Naive B cell (primary cell): ENCODE measurements at regions not wholly inside any gene's neighbourhood (a gene's known extent, or its start where the extent isn't known, plus 50 kb on each side); places are given as distances from the start of the nearest gene placed in this dataset.

Source experiments
- ATAC-seq, 2 donors: fragments of 150-1000 bp; cut with Tn5 transposase; 2 replicates each; pipeline ENCODE4 v1.10.0; 2021; ENCODE audit warnings: low read depth in 2 of 2, mild to moderate bottlenecking in 2 of 2, moderate library complexity in 2 of 2
- DNase-seq: peaks from one replicate; pipeline ENCODE4 v3.0.0; 2022
- H3K27ac Mint-ChIP-seq, 6 donors: one replicate each; pipeline ENCODE4 v1.8.0; 2020 to 2022; ENCODE audit warnings: mild to moderate bottlenecking in 6 of 6, mixed read lengths in 6 of 6, moderate library complexity in 5 of 6, inconsistent platforms in 2 of 6
- H3K27me3 Mint-ChIP-seq, 3 donors: one replicate each; pipeline ENCODE4 v1.8.0; 2021 to 2022; ENCODE audit warnings: mixed read lengths in 3 of 3, mild to moderate bottlenecking in 1 of 3
- H3K36me3 Mint-ChIP-seq, 2 donors: one replicate each; pipeline ENCODE4 v1.8.0; 2020 to 2022; ENCODE audit warnings: mixed read lengths in 2 of 2, inconsistent platforms in 1 of 2, mild to moderate bottlenecking in 1 of 2
- H3K4me1 Mint-ChIP-seq, 3 donors: one replicate each; pipeline ENCODE4 v1.8.0; 2020 to 2022; ENCODE audit warnings: mixed read lengths in 3 of 3, inconsistent platforms in 1 of 3, mild to moderate bottlenecking in 1 of 3, moderate library complexity in 1 of 3
- H3K4me3 Mint-ChIP-seq, 8 donors: one replicate each; pipeline ENCODE4 v1.8.0; 2020 to 2022; ENCODE audit warnings: mild to moderate bottlenecking in 8 of 8, mixed read lengths in 8 of 8, moderate library complexity in 8 of 8, inconsistent platforms in 2 of 8
- H3K9me3 Mint-ChIP-seq, 7 donors: one replicate each; pipeline ENCODE4 v1.8.0; 2020 to 2022; ENCODE audit warnings: mixed read lengths in 7 of 7, mild to moderate bottlenecking in 5 of 7, inconsistent platforms in 2 of 7, moderate library complexity in 1 of 7

DNA sequence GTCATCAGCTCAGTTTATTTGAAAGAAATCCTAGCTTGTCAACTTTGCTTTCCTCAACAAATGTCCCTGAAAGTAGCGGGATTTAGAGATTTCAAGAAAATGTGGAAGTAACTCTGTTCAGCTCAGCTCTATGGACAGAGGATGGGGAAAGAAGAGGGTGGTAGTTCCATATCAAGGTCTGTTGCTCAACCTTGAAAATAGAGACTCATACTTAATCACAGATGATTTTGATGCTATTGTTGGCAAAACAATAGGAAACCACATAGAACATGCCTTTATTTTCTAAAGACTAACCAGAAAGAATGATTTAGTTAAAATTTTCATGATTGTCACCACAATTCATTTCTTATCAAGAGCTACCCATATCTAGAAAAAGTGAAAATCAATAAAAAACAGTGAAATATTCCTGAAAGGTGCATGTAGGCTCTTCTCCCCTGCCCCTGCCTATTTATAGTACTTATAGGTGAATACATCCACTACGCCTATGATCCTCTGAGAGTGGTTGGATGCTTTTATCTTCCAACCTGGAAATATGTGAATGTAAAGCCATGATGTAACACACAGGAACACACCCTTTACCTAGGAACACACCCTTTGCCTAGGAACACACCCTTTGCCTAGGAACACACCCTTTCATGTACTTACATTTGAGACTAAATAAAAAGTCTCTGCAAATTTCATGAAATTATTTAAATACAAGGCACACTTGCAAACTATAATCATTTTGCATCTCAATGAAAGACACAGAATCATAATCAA lies 65.8 kb downstream of the ETAA1 start:
- Mint-ChIP-seq H3K4me1 (no peaks in the 10 kb centered on the region), H3K27ac (no peak overlapping the region), H3K4me3 (no peak overlapping the region), H3K27me3 (peaks cover 0 to 17% (median 13%) of the 10 kb centered on the region in 3 donors), H3K36me3 (no peaks in the 10 kb centered on the region), H3K9me3 (no peaks in the 10 kb centered on the region)
- no peak for ATAC-seq
- no peak for DNase-seq

DNA sequence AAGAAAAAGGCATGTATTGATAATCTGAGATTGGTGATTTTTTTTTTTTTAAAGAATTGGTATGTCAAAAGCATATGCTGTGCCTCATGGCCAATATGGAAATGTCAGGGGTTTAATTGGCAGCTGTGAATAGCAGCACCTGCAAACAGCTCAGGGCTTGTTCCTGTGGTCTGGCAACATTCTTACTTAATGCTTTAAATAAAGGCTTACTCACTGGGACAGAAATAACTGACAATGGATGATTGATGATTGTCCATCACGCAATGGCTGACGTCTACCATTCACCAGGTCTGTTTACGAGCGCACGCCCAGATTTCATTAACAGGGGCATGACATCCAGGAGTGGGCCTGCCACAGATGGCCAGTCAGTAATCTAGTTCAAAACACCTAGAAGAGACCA lies 66.7 kb downstream of the ETAA1 start:
- no peak overlapping the region for H3K4me3 Mint-ChIP-seq

DNA sequence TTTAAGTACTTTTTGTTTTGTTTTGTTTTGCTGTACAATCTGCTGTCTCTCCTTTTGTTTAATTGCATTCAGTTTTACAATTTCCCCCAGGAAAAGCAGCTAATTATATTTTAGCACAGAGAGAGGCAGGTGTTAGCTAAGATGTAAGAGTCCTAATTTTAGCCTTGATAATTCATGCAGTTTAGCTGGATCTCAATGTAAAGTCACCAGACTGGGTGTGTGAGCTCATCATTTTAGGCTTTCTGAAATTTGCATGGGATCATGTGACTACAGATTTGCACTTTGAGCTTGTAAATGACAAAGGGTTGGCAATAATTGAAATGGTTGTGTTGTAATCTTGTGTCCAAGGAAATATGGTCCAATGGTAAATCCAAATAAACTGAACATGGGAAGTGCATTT lies 68.5 kb downstream of the ETAA1 start:
- H3K27me3 Mint-ChIP-seq: peaks cover 0 to 19% (median 13%) of the 10 kb centered on the region in 3 donors
- no peak for DNase-seq
- no peak for ATAC-seq
- H3K36me3 Mint-ChIP-seq: no peaks in the 10 kb centered on the region
- H3K4me3 Mint-ChIP-seq: no peak overlapping the region
- no peaks in the 10 kb centered on the region for H3K4me1 Mint-ChIP-seq
- no peaks in the 10 kb centered on the region for H3K9me3 Mint-ChIP-seq
- H3K27ac Mint-ChIP-seq: no peak overlapping the region

More for the DNA sequence above, 66.7 kb downstream of the ETAA1 start:
- no peaks in the 10 kb centered on the region for H3K9me3 Mint-ChIP-seq
- DNase-seq: no peak
- H3K27me3 Mint-ChIP-seq: peaks cover 0 to 19% (median 13%) of the 10 kb centered on the region in 3 donors
- H3K27ac Mint-ChIP-seq: no peak overlapping the region
- no peak for ATAC-seq
- no peaks in the 10 kb centered on the region for H3K4me1 Mint-ChIP-seq
- no peaks in the 10 kb centered on the region for H3K36me3 Mint-ChIP-seq

DNA sequence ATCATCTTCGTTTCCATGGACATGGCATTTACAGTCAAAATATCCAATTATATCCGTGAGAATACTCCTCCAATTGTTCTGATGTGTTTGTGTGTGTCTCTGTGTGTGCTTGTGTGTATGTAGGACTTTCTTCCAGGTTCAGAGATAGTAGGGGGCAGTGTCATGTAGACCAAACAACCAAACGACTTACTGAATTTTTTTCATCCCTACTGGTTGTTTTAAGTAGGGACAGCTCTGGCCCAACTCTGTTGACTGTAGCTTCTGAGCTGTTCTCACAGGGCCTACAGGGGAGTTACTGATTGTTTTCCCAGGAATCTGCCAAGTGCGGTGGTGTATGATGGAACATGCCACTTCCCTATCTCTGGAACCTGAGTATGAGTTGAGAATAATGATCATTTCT lies 69.6 kb downstream of the ETAA1 start:
- H3K27ac Mint-ChIP-seq: no peak overlapping the region

DNA sequence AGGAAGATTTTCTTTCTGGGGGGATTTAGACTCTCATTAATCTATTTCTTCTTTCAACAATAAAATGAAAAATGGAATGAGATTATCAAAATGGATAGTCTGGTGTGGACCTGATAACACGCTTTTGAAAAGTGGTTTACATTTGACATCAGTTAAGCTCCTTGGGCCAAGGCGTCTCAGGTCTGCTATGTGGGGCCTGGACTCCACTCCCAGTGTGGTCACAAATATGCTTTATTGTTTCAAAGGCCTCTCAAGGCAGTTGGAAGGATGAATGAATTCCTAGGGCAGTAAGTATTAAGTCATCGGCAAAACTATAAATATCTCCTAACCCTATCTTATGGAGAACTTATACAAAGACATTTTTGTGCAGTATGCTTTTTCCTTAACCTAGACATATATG lies 74.5 kb downstream of the ETAA1 start:
- Mint-ChIP-seq H3K4me3 (no peak overlapping the region), H3K4me1 (no peaks in the 10 kb centered on the region), H3K9me3 (peaks cover 0 to 4% (median 0%) of the 10 kb centered on the region in 7 donors), H3K27ac (no peak overlapping the region), H3K36me3 (no peaks in the 10 kb centered on the region), H3K27me3 (peaks cover 0 to 29% (median 23%) of the 10 kb centered on the region in 3 donors)
- no peak for DNase-seq
- no peak for ATAC-seq

More for the DNA sequence above, 69.6 kb downstream of the ETAA1 start:
- no peak overlapping the region for H3K4me3 Mint-ChIP-seq
- H3K27me3 Mint-ChIP-seq: peaks cover 0 to 18% (median 13%) of the 10 kb centered on the region in 3 donors
- ATAC-seq (no peak), DNase-seq (no peak)
- no peaks in the 10 kb centered on the region for H3K9me3 Mint-ChIP-seq
- no peaks in the 10 kb centered on the region for H3K36me3 Mint-ChIP-seq
- no peaks in the 10 kb centered on the region for H3K4me1 Mint-ChIP-seq

DNA sequence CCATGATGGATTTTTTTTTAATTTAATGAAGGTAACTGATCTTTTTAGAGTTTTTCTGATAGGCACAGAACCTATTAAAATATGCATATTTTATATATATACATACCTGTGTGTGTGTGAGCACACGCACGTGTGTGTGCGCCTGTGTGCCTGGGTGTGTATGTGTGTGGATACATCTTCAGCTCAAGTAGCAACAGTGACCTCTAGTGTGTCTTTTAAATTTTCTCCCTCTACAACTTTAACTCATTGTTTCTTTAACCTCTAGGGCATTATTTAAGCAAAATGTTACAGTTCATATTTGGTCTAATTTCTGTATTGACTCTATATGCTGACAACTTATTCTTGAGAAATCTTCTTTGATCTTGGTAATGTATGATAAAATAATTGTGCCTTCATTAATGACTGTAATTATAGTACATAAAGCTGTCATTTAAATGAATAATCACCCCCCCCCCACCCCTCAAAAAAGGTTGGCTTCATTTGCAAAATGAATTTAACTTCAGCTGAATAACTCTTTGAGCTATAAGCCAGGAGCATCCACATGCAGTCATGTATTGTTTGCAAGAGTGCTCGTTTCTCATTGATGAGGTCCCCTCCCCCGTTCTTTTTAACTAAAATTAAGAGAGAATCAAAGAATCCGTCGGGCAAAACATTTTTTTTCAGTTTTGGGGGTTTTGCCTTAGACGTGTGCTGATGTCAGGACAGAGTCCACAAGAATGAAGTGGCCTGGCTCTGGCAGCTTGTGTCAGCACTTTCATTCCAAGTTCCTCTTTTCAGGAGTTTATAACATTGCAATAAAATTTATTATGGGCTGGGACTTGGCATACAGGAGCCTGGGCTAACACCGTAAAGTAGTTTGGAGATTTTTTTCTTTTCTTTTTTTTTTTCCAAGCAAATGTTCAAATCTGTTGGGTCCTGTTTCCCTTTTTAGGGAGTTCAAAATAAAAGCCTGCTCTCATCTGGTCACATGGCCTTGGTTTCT lies 80.0 kb downstream of the ETAA1 start:
- peaks cover 0 to 5% of the 10 kb centered on the region in 2 donors for H3K36me3 Mint-ChIP-seq
- no peaks in the 10 kb centered on the region for H3K4me1 Mint-ChIP-seq
- H3K27ac Mint-ChIP-seq: no peak overlapping the region
- no peak overlapping the region for H3K4me3 Mint-ChIP-seq
- H3K27me3 Mint-ChIP-seq: peaks cover 0 to 23% (median 22%) of the 10 kb centered on the region in 3 donors
- ATAC-seq (no peak), DNase-seq (no peak)
- H3K9me3 Mint-ChIP-seq: peaks cover 0 to 4% (median 0%) of the 10 kb centered on the region in 7 donors

DNA sequence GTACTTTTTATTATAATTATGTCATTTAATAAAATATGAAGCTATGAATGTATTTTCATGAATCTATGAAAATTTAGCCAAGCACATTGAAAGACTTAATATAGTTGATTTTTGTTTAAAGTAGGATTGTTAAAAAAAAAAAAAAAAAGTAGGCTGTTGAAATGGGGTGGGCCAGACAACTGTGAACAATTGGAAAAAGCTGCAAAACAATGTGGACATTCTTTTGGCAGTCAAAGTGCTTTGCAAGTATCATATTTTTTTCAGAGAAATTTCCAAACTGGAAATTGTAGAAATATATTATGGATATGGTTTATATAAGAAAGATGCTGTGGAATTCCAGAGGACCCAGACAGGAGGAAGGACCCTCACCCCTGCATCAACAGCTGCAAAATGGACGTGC lies 82.1 kb downstream of the ETAA1 start:
- peaks cover 0 to 5% of the 10 kb centered on the region in 2 donors for H3K36me3 Mint-ChIP-seq
- no peak overlapping the region for H3K27ac Mint-ChIP-seq
- peaks cover 0 to 15% (median 10%) of the 10 kb centered on the region in 3 donors for H3K27me3 Mint-ChIP-seq
- no peaks in the 10 kb centered on the region for H3K4me1 Mint-ChIP-seq
- ATAC-seq: no peak
- H3K4me3 Mint-ChIP-seq: no peak overlapping the region
- DNase-seq: no peak
- peaks cover 0 to 4% (median 2%) of the 10 kb centered on the region in 7 donors for H3K9me3 Mint-ChIP-seq

DNA sequence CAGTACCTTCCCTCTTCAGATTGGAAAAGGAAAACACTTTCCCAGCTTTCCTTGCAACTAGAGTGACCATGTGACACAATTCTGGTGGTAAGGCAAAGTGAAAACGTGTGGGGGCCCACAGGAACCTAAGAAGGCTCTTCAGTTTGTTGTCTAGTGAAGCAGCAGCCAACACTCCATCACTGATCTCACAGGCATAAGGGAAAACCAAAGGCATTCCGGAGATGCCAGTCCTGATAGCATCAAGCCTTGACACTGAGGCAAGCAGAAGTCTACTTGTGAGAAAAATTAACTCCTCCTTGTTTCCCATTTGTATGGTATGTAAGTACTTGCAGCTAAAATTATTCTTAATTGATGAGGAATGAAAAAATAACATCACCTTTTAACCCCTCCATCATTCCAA lies 88.3 kb downstream of the ETAA1 start:
- no peak for ATAC-seq
- DNase-seq: no peak
- no peak overlapping the region for H3K27ac Mint-ChIP-seq
- H3K9me3 Mint-ChIP-seq: peaks cover 0 to 7% (median 2%) of the 10 kb centered on the region in 7 donors
- no peaks in the 10 kb centered on the region for H3K4me1 Mint-ChIP-seq
- H3K4me3 Mint-ChIP-seq: no peak overlapping the region
- H3K36me3 Mint-ChIP-seq: peaks cover 0 to under 1% of the 10 kb centered on the region in 2 donors
- H3K27me3 Mint-ChIP-seq: peaks cover 0 to 9% (median 0%) of the 10 kb centered on the region in 3 donors

DNA sequence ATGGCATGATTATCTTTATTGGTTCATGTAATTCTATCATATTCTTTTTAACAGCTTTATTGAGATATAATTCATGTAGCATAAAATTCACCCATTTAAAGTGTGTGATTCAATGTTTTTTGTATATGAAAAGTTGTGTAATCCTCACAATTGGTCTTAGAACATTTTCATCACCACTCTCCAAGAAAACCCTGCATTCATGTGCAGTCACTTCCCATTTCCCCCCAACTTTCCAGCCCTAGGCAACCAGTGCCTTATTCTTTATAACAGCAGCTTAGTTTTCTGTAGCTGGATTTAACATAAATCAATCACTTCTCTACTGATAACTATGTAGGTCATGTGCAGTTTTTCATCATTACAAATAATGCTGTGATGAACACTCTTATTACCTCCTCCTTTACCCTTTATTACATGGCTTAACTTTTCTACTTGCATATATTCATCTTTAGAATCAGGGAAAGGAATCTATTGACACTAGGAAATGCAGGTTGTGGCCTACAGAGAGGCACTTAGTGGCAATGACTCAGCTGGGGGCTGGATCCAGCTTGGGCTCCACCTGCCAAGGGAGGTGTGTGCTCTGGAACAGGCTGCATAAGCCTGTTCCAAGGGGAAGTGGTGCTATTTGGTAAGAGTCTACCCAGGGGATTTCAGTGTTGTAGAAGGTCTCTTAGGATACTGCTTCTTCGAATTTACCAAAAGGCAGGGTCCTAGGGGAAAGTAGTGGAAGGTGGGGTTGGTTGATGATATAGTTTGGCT lies 89.1 kb downstream of the ETAA1 start:
- Mint-ChIP-seq H3K9me3 (peaks cover 0 to 7% (median 2%) of the 10 kb centered on the region in 7 donors), H3K4me3 (no peak overlapping the region), H3K27ac (no peak overlapping the region), H3K4me1 (no peaks in the 10 kb centered on the region), H3K27me3 (peaks cover 0 to 9% (median 0%) of the 10 kb centered on the region in 3 donors), H3K36me3 (no peaks in the 10 kb centered on the region)
- DNase-seq (no peak), ATAC-seq (no peak)

DNA sequence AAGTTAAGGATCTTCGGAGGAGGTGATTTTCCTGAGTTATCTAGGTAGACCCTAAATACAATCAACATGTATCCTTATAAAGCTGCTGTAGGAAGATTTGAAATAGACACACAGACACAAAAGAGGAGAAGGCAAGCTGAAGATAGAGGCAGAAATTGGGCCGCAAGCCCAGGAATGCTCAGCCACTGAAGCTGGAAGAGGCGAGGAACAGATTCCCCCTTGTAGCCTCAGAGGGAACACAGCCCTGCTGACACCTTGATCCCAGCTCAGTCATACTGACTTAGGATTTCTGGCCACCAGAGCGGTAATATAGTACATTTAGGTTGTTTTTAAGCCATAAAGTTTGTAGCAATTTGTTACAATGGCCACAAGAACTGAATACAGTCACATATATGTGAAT lies 90.9 kb downstream of the ETAA1 start:
- H3K27ac Mint-ChIP-seq: peak overlapping the region in 1 of 6 donors; percentile 15
- ATAC-seq (no peak), DNase-seq (no peak)
- no peaks in the 10 kb centered on the region for H3K36me3 Mint-ChIP-seq
- H3K4me3 Mint-ChIP-seq: no peak overlapping the region
- peaks cover 0 to 9% (median 0%) of the 10 kb centered on the region in 3 donors for H3K27me3 Mint-ChIP-seq
- H3K4me1 Mint-ChIP-seq: no peaks in the 10 kb centered on the region
- peaks cover 0 to 7% (median 0%) of the 10 kb centered on the region in 7 donors for H3K9me3 Mint-ChIP-seq

DNA sequence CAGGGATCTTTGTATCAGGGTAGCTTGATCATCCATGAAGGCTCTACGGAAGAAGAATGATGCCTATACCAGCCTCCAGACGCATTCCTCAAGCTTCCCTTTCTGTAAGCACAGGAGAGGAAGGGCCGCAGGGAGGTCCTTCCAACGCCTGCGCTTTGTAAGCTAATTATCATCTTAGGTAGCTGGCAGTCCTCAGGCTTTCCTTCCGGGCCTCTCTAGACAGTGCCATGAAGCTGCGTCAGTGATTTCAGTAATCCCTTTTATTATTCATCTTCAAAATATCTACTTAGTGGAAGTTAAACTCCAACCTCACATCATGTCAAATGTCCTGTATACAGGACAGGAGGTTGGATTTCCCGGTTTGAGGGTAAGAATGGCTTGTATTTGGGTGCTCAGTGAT lies 92.3 kb downstream of the ETAA1 start:
- Mint-ChIP-seq H3K4me1 (no peaks in the 10 kb centered on the region), H3K27me3 (peaks cover 0 to 9% (median 0%) of the 10 kb centered on the region in 3 donors), H3K4me3 (no peak overlapping the region), H3K27ac (no peak overlapping the region), H3K36me3 (no peaks in the 10 kb centered on the region), H3K9me3 (peaks cover 0 to 4% (median 0%) of the 10 kb centered on the region in 7 donors)
- DNase-seq: no peak
- no peak for ATAC-seq

DNA sequence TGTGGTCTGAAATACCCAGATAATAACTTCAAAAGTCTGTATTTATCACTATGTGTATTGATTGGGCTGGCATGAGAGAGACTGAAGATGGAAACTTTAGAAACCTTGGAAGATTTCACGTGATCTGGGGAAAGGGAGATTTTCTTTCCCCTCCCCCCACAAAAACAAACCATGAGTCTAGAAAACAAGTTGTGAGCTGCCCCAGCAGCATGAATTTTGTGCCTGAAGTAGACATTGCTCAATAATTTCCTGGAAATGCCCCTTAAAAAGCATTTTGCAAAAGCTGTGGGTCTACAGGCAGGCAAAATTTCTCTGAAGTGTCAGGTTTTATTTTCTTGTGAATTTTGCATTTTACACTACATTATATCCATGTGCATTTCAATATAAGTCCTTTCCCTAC lies 101.8 kb downstream of the ETAA1 start:
- Mint-ChIP-seq H3K27ac (no peak overlapping the region), H3K4me3 (no peak overlapping the region), H3K36me3 (no peaks in the 10 kb centered on the region), H3K4me1 (no peaks in the 10 kb centered on the region), H3K27me3 (peaks cover 0 to 11% (median 0%) of the 10 kb centered on the region in 3 donors), H3K9me3 (peaks cover 0 to 6% (median 0%) of the 10 kb centered on the region in 7 donors)
- ATAC-seq: no peak
- DNase-seq: no peak

DNA sequence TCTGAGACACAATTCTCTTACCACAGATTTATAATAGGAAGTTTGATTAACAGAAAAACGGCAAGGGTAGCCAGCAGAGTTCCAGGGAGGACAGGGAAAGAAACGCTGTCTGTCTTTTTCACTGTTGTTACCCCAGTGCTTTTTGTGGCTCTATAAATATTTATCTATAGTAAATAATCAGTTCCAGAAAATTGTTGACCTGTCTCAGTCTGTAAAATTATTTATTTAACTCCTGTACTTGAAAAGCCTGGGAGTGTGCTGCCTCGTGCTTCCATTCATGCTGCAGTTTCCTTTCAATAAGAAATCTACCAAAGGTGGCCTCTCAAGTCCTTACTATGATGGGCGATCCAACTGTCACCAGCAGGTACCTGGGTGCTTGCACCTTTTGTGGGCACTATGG lies 102.9 kb downstream of the ETAA1 start:
- no peak for ATAC-seq
- DNase-seq: no peak
- peaks cover 0 to 11% (median 0%) of the 10 kb centered on the region in 3 donors for H3K27me3 Mint-ChIP-seq
- peaks cover 0 to 6% (median 0%) of the 10 kb centered on the region in 7 donors for H3K9me3 Mint-ChIP-seq
- no peaks in the 10 kb centered on the region for H3K36me3 Mint-ChIP-seq
- H3K4me3 Mint-ChIP-seq: no peak overlapping the region
- H3K4me1 Mint-ChIP-seq: no peaks in the 10 kb centered on the region
- no peak overlapping the region for H3K27ac Mint-ChIP-seq
